HepG2 (cell line): ENCODE measurements at regions not wholly inside any gene's neighbourhood (a gene's known extent, or its start where the extent isn't known, plus 50 kb on each side); places are given as distances from the start of the nearest gene placed in this dataset.

ENCODE experiments used
- ATAC-seq: fragments of 200-7000 bp; cut with Tn5 transposase; 3 replicates; pipeline ENCODE4 v1.9.1; 2020; ENCODE audit warnings: mild to moderate bottlenecking, moderate library complexity
- BruUV-seq: library from RNA; stranded (reverse); fragments of 400-500 nt; replicated peaks from 2 replicates; lab custom pipeline; 2021; lab: Mats Ljungman, UMichigan
- CTCF ChIA-PET: fragments of 300-600 bp; formaldehyde crosslinking; extraction: SDS; loops from one replicate; lab custom pipeline; 2021; ENCODE audit warnings: low total read pairs, inconsistent platforms, low intra/inter-chr PET ratio; lab: Yijun Ruan, JAX
- POLR2A ChIA-PET: fragments of 350-600 bp; sonication (Branson Sonifier 250); formaldehyde crosslinking; loops from one replicate; lab custom pipeline; 2020; ENCODE audit warnings: antibody characterized with exemption, inconsistent platforms; lab: Yijun Ruan, JAX
- DNase-seq: peaks from one replicate; pipeline ENCODE4 v3.0.0-alpha.2; 2015; ENCODE audit warnings: low spot score
- FAIRE-seq: peaks from 3 replicates; lab custom pipeline; 2011; peaks lifted over from hg19 to GRCh38; lab: Jason Lieb, UNC
- H2AFZ ChIP-seq: one replicate; pipeline ENCODE4 v1.6.1; 2011; ENCODE audit warnings: low read length, inconsistent platforms
- H3K27ac ChIP-seq: fragments of 300-600 bp; 3 replicates; pipeline ENCODE4 v1.8.0; 2011; ENCODE audit warnings: mixed run types, mild to moderate bottlenecking, mixed read lengths, low read length, inconsistent platforms; ENCODE audit not compliant: insufficient read depth; ENCODE audit errors: extremely low read length
- H3K27me3 ChIP-seq, 2 experiments: fragments of 200-600 bp in 1 of 2; 2 replicates in 1 of 2; 3 replicates in 1 of 2; pipeline versions ENCODE4 v1.6.0 to v1.8.0; 2011; ENCODE audit warnings: low read length in 2 of 2, mild to moderate bottlenecking in 2 of 2, moderate library complexity in 2 of 2, inconsistent platforms in 1 of 2; ENCODE audit not compliant: insufficient read depth in 2 of 2, control insufficient read depth in 1 of 2
- H3K36me3 ChIP-seq, 2 experiments: fragments of 200-600 bp in 1 of 2; replicated peaks in 1 of 2; 2 replicates in 1 of 2; 3 replicates in 1 of 2; pipeline versions ENCODE4 v1.5.1 to v1.8.0; 2011; ENCODE audit warnings: low read length in 2 of 2, inconsistent platforms in 1 of 2; ENCODE audit not compliant: insufficient read depth in 2 of 2, control insufficient read depth in 1 of 2
- H3K4me1 ChIP-seq: 2 replicates; pipeline ENCODE4 v1.5.1; 2012; ENCODE audit warnings: low read length, inconsistent platforms; ENCODE audit not compliant: insufficient read depth
- H3K4me2 ChIP-seq: 2 replicates; pipeline ENCODE4 v1.6.0; 2011; ENCODE audit warnings: low read depth, low read length, inconsistent platforms
- H3K4me3 ChIP-seq, 3 experiments: fragments of 200-600 bp in 1 of 3; sonication (generic), shearing (Covaris generic) in 1 of 3; replicated peaks in 1 of 3; 2 replicates each; pipeline ENCODE4 v1.5.1; 2011 to 2016; ENCODE audit warnings: low read length in 3 of 3, inconsistent platforms in 2 of 3, low read depth in 2 of 3, mild to moderate bottlenecking in 2 of 3, control low read depth in 1 of 3, mixed read lengths in 1 of 3; ENCODE audit not compliant: insufficient read depth in 1 of 3
- H3K79me2 ChIP-seq: one replicate; pipeline ENCODE4 v1.6.1; 2011; ENCODE audit warnings: low read length, inconsistent platforms; ENCODE audit not compliant: insufficient read depth
- H3K9ac ChIP-seq: 2 replicates; pipeline ENCODE4 v1.6.0; 2011; ENCODE audit warnings: mild to moderate bottlenecking, low read depth, low read length, inconsistent platforms; ENCODE audit not compliant: insufficient read depth
- H3K9me3 ChIP-seq: 2 replicates; pipeline ENCODE4 v1.5.1; 2012; ENCODE audit warnings: mild to moderate bottlenecking, low read length
- H4K20me1 ChIP-seq: 2 replicates; pipeline ENCODE4 v1.6.0; 2011; ENCODE audit warnings: inconsistent platforms, mild to moderate bottlenecking, low read length, moderate library complexity; ENCODE audit not compliant: insufficient read depth
- RFX3 ChIP-seq: IDR thresholded peaks from 2 replicates; pipeline ENCODE4 v1.6.1; 2016; ENCODE audit warnings: missing biosample characterization, missing genetic modification reagents
- SOX13 ChIP-seq, 3 experiments: fragments of 450-650 bp in 1 of 3; sonication (generic) in 1 of 3; formaldehyde crosslinking in 1 of 3; IDR thresholded peaks in 2 of 3; conservative IDR thresholded peaks in 1 of 3; 2 replicates each; pipeline versions ENCODE4 v1.5.0 to v1.6.1; 2016 to 2020; ENCODE audit warnings: antibody characterized with exemption in 1 of 3, mild to moderate bottlenecking in 1 of 3, missing compliant biosample characterization in 1 of 3, missing genetic modification reagents in 1 of 3, moderate library complexity in 1 of 3
- ZNF224 ChIP-seq: sonication (generic); formaldehyde crosslinking; IDR thresholded peaks from 2 replicates; pipeline ENCODE4 v1.5.0; 2020; ENCODE audit warnings: mild to moderate bottlenecking, missing genetic modification reagents
- ZNF3 ChIP-seq: IDR thresholded peaks from 2 replicates; pipeline ENCODE4 v1.7.0; 2017; ENCODE audit warnings: inconsistent platforms
- ZNF766 ChIP-seq: sonication (generic); formaldehyde crosslinking; IDR thresholded peaks from 2 replicates; pipeline ENCODE4 v1.5.0; 2020; ENCODE audit warnings: missing genetic modification reagents, borderline replicate concordance
- WGBS: methylation state at CpG from one replicate; pipeline ENCODE4 v1.1.6; 2017; ENCODE audit warnings: low lambda C conversion rate; 5-methylcytosine and 5-hydroxymethylcytosine counted together
- in situ Hi-C: cut with HindIII; loops from 2 replicates; pipeline ENCODE4 v1.10.0; 2017; ENCODE audit warnings: low pct_unique_long_range_greater_than_20kb; ENCODE audit not compliant: extremely low pct_ligation_motif_present
- intact Hi-C: fragments of 100-400 bp; cut with micrococcal nuclease; formaldehyde crosslinking; loops from one replicate; pipeline ENCODE4 v1.10.0; 2022; ENCODE audit not compliant: unreplicated experiment
- TF ChIP-seq, protein P1 (sequence below): sonication (generic); formaldehyde crosslinking; IDR thresholded peaks from 2 replicates; pipeline ENCODE4 v1.9.0; 2021; ENCODE audit warnings: mild to moderate bottlenecking, missing genetic modification reagents
- TF ChIP-seq, protein P2 (sequence below): sonication (generic); formaldehyde crosslinking; IDR thresholded peaks from 2 replicates; pipeline ENCODE4 v1.8.1; 2023; ENCODE audit warnings: missing genetic modification reagents, inconsistent platforms, borderline replicate concordance
- TF ChIP-seq, protein P3 (sequence below): fragments of 450-650 bp; IDR thresholded peaks from 2 replicates; pipeline ENCODE4 v1.6.1; 2017; ENCODE audit warnings: mild to moderate bottlenecking

DNA sequence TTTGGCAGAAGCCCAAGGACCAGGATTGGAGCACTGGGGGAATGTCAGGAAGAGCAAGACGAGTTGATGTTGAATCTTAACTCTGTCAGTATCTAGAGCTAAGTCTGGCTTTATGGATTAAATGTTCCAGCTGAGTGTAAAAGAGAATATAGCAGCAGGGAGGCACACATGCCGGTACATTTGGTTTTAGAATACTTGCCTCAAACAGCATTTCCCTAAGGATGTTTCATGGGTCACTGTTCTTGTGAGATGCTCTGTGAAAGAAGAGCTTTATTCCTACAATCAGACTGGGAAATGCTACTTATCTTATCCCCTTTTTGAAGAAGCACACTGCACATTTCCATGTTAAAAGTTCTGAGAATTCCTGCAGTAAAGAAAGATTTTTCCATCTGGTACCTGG lies 440.3 kb upstream of the B3GALT2 start (continued):
- TF ChIP-seq, protein P1, sequence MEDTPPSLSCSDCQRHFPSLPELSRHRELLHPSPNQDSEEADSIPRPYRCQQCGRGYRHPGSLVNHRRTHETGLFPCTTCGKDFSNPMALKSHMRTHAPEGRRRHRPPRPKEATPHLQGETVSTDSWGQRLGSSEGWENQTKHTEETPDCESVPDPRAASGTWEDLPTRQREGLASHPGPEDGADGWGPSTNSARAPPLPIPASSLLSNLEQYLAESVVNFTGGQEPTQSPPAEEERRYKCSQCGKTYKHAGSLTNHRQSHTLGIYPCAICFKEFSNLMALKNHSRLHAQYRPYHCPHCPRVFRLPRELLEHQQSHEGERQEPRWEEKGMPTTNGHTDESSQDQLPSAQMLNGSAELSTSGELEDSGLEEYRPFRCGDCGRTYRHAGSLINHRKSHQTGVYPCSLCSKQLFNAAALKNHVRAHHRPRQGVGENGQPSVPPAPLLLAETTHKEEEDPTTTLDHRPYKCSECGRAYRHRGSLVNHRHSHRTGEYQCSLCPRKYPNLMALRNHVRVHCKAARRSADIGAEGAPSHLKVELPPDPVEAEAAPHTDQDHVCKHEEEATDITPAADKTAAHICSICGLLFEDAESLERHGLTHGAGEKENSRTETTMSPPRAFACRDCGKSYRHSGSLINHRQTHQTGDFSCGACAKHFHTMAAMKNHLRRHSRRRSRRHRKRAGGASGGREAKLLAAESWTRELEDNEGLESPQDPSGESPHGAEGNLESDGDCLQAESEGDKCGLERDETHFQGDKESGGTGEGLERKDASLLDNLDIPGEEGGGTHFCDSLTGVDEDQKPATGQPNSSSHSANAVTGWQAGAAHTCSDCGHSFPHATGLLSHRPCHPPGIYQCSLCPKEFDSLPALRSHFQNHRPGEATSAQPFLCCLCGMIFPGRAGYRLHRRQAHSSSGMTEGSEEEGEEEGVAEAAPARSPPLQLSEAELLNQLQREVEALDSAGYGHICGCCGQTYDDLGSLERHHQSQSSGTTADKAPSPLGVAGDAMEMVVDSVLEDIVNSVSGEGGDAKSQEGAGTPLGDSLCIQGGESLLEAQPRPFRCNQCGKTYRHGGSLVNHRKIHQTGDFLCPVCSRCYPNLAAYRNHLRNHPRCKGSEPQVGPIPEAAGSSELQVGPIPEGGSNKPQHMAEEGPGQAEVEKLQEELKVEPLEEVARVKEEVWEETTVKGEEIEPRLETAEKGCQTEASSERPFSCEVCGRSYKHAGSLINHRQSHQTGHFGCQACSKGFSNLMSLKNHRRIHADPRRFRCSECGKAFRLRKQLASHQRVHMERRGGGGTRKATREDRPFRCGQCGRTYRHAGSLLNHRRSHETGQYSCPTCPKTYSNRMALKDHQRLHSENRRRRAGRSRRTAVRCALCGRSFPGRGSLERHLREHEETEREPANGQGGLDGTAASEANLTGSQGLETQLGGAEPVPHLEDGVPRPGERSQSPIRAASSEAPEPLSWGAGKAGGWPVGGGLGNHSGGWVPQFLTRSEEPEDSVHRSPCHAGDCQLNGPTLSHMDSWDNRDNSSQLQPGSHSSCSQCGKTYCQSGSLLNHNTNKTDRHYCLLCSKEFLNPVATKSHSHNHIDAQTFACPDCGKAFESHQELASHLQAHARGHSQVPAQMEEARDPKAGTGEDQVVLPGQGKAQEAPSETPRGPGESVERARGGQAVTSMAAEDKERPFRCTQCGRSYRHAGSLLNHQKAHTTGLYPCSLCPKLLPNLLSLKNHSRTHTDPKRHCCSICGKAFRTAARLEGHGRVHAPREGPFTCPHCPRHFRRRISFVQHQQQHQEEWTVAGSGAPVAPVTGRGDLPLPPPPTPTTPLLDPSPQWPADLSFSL (CRISPR knock-in tag): no peak
- TF ChIP-seq ZNF3 (CRISPR knock-in tag): no peak
- TF ChIP-seq, protein P2, sequence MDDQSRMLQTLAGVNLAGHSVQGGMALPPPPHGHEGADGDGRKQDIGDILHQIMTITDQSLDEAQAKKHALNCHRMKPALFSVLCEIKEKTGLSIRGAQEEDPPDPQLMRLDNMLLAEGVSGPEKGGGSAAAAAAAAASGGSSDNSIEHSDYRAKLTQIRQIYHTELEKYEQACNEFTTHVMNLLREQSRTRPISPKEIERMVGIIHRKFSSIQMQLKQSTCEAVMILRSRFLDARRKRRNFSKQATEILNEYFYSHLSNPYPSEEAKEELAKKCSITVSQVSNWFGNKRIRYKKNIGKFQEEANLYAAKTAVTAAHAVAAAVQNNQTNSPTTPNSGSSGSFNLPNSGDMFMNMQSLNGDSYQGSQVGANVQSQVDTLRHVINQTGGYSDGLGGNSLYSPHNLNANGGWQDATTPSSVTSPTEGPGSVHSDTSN (CRISPR knock-in tag): no peak
- TF ChIP-seq, all 625 proteins: peak for 0

DNA sequence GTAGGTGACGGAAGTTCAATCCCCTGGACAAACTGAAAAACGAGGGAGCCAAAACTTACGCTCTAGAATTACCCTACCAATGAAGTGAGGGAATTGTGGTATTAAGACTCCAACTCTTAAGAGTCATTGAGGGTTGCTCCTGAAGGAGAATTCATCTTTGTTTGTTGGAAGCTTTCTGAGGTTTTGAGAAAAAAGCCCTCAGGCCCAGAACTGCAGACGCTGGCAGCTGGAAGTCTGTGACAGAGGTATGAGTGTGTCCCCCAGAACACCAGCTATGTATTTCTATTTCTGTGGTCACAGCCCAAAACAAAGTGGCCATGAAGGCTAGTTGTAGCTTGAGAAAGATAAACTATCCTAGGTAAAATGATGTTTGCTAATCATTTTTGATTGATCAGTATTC lies 438.8 kb upstream of the B3GALT2 start:
- ChIA-PET POLR2A (no interaction called here), CTCF (no interaction called here)
- intact Hi-C loops: no loop called here
- Histone ChIP-seq H3K27ac (no peak overlapping the region), H3K4me3 (no peak overlapping the region), H3K36me3 (no peaks in the 10 kb centered on the region), H3K9ac (no peak overlapping the region), H4K20me1 (no peaks in the 10 kb centered on the region), H2AFZ (no peak overlapping the region), H3K79me2 (no peaks in the 10 kb centered on the region), H3K4me2 (no peak overlapping the region), H3K9me3 (no peaks in the 10 kb centered on the region), H3K27me3 (no peaks in the 10 kb centered on the region), H3K4me1 (no peaks in the 10 kb centered on the region)
- no peak for FAIRE-seq
- BruUV-seq: no TSS peak
- in situ Hi-C loops: no loop called here
- no peak for ATAC-seq
- DNase-seq: no peak
- 20% methylated on average over 4 of the region's 4 CpGs for WGBS
- TF ChIP-seq ZNF224 (CRISPR knock-in tag) (no peak), RFX3 (CRISPR knock-in tag) (no peak), ZNF766 (CRISPR knock-in tag) (no peak), SOX13 (IDR thresholded peaks at IDR 0.05) (no peak), SOX13 (CRISPR knock-in tag; conservative IDR thresholded peaks at IDR 0.05 in 1 of 2, IDR thresholded peaks at IDR 0.05 in 1 of 2) (no peak)
- TF ChIP-seq, protein P3, sequence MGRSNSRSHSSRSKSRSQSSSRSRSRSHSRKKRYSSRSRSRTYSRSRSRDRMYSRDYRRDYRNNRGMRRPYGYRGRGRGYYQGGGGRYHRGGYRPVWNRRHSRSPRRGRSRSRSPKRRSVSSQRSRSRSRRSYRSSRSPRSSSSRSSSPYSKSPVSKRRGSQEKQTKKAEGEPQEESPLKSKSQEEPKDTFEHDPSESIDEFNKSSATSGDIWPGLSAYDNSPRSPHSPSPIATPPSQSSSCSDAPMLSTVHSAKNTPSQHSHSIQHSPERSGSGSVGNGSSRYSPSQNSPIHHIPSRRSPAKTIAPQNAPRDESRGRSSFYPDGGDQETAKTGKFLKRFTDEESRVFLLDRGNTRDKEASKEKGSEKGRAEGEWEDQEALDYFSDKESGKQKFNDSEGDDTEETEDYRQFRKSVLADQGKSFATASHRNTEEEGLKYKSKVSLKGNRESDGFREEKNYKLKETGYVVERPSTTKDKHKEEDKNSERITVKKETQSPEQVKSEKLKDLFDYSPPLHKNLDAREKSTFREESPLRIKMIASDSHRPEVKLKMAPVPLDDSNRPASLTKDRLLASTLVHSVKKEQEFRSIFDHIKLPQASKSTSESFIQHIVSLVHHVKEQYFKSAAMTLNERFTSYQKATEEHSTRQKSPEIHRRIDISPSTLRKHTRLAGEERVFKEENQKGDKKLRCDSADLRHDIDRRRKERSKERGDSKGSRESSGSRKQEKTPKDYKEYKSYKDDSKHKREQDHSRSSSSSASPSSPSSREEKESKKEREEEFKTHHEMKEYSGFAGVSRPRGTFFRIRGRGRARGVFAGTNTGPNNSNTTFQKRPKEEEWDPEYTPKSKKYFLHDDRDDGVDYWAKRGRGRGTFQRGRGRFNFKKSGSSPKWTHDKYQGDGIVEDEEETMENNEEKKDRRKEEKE: no peak
